GM19452 (cell line): ENCODE measurements at regions not wholly inside any gene's neighbourhood (a gene's known extent, or its start where the extent isn't known, plus 50 kb on each side); places are given as distances from the start of the nearest gene placed in this dataset.
"Not testable (repeated sequence)": the region's sequence is repeated elsewhere in the genome, so short reads cannot be mapped to it uniquely, and the experiment has no call there.

ENCODE experiments used
- ATAC-seq: cut with Tn5 transposase; IDR thresholded peaks from one replicate; pipeline ENCODE4 v1.9.1; 2021; ENCODE audit not compliant: unreplicated experiment

DNA sequence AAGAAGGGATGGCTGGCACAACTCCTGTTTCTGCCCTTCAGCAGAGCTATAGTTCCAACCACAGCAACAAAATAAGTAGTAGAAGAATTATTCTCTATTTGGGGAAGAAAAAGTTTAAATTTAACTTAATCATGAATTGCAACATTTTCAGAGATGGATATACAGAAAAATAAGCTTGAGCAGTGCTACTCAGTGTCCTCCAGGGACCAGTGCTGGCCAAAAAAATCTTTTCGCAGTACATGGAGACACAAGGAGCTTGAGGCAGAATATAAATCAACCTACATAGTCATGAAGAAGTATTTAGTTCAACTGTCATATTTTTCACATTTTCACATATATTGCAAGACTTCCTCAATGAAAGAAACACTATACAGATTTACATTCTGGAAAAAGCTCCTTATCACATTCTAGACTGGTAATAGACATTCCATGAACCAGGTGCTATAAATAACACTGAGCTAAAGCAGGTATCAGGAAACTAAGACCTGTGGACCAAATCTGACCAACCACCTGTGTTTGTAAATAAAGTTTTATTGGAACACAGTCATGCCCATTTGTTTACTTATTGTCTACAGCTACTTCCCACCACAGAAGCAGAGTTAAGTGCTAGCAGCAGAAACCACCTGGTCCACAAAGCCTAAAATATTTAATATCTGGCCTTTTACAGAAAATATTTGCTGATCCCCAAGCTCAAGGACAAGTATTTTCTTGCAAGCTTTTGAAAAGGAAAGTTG lies 101.9 kb downstream of the RGS21 start:
- no peak for ATAC-seq

DNA sequence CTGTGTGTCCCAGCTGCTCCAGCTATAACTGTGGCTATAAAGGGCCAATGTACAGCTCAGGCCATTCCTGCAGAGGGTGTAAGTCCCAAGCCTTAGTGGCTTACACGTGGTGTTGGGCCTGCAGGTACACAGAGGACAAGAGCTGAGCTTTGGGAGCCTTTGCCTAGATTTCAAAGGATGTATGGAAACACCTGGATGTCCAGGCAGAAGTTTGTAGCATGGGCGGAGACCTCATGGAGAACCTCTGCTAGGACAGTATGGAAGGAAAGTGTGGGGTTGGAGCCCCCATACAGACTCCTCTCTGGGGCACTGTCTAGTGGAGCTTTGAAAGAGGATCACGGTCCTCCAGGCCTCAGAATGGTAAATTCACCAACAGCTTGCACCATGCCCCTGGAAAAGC lies 113.9 kb downstream of the RGS21 start:
- ATAC-seq: no peak

DNA sequence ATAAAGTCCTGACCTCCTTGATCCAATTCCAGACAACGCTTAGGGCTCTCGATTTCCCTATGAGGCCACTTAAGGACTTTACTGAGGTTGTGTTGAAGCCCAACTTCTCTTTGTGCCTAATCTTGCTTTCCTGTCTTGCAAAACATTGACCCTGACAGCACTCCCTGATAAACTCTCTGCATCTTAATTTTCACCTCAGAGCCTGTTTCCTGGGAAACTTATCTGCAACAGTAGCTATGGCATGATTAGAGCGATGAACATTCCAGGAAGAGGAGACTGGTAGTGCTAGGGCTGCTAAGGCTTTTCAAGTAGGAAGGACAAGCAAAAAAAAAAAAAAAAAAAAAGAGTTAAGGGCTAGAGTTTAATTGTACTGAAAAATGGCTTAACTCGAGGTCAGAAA lies 118.9 kb downstream of the RGS21 start:
- no peak for ATAC-seq

DNA sequence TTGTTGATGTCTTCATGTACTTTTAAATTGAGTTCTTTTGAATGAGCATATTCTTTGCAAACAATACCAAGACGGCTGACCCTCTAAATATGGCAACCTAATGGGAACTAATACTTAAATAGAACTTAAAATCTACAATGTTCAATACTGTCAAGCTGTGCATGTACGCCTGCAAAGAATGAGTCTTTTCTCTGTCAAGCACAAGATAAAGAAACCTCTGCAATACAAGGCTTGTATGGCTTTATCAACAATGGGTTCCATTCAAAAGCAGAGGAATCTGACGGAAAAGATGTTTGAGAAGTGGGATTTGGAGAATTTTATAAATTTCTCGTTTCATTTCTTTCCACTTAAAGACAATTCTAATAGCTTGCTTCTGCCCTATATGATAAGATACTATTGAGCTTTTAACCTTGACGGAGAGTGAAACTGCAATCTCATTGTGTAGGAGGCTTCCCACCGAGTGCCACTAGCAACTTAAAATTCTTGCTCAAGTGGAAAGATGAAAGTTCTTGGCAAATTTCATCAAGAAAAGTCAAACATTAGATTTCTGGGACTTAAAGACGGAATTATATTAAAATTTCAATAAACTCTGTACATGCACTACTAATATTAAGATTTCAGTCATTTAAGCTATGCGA lies 119.8 kb downstream of the RGS21 start:
- ATAC-seq: no peak

DNA sequence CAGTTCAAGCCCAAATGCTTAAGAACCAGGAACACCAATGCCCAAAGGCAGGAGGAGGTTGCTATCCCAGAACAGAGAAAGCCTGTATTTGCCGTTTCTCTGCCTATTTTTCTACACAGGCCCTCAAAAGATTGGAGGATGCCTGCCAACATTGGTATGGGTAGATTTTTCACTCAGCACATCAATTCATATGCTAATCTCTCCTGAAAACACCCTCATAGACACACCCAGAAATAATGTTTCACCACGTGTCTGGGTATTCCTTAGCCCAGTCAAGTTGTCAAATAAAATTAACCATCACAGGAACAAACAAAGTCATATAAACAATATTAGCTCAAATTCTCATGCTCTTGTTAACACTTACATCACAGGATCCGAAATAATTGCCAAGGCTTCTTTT lies 121.9 kb downstream of the RGS21 start:
- no peak for ATAC-seq

DNA sequence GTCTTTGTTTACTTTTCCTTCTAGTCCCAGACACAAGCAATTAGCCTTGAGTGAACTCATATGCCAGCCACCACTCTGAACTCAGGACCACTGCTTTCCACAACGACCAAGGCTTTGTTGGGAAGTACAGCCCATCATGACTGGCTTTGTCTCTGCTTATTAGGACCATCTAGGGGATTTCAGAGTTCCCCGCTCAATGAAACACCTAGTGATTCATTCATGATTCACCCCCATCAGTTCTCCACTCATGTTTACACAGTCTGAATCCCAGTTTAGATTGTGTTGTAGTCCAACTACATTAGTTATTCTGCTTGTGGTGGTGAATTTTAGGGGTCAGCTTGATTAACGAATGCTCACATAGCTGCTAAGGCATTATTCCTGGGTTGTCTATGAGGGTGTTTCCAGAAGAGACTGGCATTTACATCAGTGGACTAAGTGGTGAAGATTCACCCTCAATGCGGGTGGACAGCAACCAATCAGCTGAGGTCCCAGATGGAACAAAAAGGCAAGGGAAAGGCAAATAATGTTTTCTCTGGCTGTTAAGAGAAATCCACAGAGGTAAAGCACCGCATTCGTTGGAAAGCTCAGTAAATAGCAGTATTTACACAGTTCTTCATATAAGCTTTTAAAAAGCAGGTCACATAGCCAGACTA lies 122.7 kb downstream of the RGS21 start:
- no peak for ATAC-seq

DNA sequence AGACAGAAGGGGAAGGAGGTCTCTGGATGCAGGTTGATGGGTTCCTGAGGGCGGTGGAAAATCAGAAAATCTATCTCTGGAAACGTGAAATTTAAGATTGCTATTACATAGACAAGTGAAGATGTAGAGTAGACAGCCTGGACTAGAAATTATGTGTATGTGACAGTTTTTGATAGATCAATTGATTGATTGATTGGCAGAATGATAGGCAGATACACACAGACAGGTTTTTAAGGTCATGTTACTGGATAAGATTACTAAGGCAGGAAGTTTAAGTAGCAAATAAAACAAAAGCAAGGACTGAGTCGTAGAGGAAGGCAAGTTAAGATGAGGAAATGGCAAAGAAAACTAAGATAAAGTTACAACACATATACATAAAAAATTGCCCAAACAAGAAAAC lies 124.7 kb downstream of the RGS21 start:
- ATAC-seq: no peak

DNA sequence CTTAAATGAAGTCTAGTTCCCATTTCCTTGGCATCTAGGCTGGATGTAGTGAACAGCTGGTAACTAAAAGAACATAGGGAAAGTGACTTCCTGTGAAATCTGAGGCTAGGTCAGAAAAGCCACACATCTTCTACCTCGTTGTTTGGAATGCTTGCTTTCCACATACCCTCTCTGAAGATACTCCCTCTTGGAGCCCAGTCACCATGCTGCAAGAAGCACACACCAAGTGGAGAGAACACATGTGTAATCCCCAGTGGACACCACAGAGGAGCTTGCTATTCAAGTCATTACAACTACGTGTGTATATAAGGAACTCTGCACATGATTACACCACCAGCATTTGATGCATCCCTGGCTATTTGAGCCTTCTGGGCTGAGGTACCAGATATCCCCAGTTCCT lies 125.9 kb downstream of the RGS21 start:
- no peak for ATAC-seq

DNA sequence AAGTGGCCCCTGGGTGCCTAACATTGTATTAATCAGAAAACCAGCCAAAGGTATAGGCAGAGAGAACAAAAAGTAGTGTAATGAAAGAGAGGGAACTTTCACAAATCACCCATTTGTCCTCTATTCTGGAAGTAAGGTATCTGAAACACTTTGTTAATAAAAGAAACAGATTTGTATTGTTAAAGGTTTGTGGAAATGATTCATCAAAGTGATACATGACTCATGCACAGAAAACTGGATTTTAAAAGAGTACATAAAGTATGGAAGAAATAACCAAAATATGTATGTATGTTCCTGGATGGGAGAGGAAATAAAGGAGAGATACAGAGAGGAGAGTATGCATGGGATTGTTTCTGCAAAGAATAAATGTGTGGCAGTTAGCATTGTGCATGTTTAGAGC lies 126.8 kb downstream of the RGS21 start:
- no peak for ATAC-seq

DNA sequence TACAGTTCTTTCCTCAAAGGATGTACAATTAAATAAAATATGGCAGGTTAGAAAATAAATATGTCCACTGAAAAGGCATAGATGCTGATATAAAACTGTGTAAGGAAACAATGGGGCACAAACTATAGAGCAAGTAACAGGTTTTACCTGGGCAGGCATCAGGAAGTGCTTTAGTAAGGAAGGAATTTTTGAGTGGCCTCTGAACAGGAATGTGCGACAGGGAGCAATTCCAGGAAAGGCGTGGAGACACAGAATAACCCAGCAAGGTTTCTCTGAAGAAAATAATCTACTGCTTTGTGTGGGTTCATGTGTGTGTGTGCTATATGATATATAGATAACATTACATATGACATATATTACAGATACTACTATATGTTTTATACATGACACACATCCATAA lies 128.4 kb downstream of the RGS21 start:
- ATAC-seq: no peak

DNA sequence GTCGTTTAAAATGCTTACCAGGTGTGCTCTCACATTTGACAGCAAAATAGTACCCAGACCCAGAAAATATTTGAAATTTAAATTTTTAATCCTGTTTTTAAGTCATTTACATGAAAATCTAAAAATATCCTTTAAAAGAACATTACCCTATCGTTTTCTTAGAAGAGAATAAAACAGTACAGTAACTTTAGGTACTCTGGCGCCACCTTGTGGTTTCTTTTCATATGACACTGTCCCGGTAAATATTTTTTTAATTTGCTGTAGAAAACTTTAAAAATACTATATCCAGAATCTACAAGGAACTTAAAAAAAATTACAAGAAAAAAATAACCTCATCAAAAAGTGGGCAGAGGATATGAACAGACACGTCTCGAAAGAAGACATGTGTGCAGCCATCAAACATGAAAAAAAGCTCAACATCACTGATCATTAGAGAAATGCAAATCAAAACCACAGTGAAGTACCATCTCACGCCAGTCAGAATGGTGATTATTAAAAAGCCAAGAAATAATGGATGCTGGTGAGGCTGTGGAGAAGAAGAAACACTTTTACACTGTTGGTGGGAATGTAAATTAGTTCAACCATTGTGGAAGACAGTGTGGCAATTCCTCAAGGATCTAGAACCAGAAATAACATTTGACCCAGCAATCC lies 129.2 kb downstream of the RGS21 start:
- peak; percentile 78 for ATAC-seq

DNA sequence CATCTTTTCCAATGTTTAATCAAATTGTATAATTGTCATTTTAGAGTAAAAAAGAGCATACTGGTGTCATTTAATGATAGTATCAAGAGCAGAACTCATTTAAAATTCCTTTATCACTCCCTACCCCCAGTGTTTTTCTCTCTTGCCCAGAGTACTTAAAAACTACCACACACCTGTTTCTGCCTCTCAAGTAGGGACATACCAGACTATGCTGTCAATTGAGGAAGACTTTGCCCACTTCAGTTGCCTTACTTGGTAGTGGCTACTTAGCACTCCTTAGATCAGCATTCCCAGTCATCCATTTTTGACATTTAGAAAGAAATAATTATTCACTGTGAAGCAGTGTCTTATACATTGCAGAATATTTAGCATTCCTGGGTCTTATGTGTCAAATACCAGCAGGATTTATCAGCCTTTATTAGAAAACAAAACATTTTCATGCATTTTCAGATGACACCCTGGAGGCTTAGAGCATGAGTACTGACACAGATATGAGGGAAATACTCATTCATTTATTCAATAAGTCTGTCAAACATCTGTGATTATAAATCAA lies 127.5 kb upstream of the RGS1 start:
- no peak for ATAC-seq

DNA sequence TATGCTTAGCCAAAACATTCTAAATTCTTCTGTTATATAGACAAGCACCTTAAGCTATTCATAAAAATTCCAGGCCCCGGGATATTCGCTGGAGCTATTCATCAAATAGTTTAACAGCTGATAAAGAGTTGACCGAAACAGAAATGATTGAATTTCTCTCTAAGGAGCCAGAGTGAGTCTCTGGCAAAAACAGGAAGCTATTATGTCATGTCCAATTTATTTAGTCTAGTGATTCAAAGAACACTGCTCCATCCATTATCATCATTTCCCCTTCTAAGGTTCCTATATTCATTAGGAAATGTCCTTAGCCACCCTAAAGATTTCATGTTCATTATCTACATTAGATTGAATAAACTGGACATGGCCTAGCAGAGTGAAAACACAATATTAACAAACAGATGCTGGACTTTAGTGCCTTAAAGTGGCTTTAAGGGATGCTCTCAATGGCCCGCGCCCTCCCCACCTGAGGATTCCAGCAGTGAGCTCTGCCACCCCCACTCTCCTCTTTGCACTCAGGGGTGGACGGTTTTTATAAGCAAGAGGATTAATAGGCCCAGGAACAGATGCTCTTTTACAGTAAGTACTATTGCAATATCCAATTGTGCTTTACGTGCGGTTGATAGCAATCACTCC lies 122.1 kb upstream of the RGS1 start:
- ATAC-seq: no peak

DNA sequence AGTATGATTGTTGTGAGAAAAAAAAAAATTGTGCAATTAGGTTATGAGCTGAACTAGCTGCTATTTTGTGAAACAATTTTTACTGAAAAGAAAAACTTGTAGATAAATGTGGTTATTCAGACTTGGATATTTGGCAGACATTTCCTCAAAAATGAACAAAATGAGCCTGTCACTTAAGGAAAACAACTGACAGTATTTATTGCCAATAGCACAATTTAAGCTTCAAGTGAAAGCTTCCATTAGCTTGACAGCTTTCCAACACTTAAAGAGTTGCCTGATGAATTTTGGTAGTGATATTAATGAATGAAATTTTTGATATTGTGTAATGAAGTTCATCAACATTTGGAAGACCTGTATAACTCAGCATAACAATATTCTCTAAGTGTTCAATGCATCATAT lies 116.1 kb upstream of the RGS1 start:
- ATAC-seq: no peak

DNA sequence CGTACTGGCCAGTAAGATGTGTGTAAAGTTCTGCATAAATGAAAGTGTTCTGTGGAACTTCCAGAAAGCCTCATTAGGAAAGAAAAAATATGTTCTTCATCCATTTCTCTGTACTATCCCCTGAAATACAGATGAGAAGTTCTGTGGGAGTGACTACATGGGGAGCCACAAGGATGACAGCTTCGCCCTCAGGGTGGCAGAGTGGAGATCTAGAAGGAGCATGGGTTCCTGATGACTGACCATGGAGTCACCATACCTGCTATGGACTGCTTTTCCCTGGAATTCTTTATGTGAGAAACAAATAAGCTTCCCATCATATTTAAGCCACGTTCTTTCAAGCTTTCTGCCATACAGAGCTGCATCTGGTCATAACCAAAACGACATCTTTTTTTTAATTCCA lies 113.9 kb upstream of the RGS1 start:
- ATAC-seq: no peak

DNA sequence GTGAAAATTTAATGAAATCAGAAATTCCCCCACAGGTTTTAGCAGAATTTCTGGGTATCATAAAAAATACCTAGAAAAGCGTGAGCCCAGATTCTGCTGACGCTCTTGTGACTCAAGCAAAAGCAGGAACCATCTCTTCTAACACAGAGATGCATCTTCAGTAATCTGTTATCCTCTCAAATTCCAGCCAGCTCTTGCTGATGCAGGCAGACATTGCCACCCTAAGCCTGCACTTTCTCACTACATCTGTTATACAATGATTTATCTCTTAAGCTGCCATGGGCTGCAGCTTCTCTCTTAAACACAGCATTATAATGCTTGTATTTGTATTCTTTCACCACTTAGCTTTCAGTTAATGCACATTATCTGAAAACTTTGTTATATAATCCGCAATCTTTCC lies 113.0 kb upstream of the RGS1 start:
- no peak for ATAC-seq

DNA sequence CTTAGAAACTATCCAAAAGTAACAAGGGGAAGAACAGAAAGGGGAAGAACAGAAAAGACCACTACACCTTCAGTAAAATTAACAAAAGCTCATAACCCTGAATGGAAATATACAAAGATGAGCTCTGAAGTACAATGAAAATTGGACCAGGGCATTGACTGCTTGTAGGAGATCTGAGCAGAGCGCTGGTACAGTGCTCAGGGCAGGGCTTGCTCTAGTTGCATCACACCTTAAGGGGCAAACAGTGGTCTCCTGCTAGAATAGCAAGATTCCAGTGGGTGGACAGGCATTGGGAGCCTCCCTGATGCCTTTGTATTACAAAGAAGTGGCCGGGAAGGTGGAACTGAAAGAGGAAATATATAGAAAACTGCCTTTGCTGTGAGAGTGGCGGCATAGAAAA lies 111.9 kb upstream of the RGS1 start:
- no peak for ATAC-seq

DNA sequence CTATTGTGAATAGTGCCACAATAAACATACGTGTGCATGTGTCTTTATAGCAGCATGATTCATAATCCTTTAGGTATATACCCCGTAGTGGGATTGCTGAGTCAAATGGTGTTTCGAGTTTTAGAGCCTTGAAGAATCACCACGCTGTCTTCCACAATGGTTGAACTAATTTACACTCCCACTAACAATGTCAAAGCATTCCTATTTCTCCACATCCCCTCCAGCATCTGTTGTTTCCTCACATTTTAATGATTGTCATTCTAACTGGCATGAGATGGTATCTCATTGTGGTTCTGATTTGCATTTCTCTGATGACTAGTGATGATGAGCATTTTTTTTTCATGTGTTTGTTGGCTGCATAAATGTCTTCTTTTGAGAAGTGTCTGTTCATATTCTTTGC lies 110.4 kb upstream of the RGS1 start:
- ATAC-seq: not testable (repeated sequence)

DNA sequence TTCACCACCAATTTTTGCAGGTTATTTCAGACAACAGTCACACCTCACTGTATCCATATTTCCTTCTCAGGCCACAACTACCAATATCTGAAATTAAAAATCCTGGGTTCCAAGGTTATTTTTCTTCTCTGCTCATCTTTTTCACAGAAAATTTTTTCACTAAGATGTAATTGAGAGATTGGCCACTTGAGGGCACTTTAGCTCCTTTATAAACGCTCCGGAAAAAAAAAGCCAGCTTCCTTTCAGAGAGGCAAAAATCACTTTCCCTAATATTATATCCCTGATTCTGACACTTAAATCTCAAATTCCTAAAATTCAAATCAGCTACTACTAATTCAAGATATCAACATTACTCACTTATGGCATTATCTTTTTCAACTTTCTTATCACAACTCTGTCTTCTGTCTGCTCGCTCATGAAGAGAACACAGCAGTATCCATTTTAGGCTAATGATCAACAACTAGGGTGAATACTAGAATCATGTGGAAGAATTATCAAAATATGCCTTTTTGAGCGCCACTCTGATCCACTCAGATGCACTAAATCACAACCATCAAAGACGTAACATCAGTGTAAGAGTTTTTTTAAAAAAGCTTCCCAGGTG lies 101.4 kb upstream of the RGS1 start:
- no peak for ATAC-seq

DNA sequence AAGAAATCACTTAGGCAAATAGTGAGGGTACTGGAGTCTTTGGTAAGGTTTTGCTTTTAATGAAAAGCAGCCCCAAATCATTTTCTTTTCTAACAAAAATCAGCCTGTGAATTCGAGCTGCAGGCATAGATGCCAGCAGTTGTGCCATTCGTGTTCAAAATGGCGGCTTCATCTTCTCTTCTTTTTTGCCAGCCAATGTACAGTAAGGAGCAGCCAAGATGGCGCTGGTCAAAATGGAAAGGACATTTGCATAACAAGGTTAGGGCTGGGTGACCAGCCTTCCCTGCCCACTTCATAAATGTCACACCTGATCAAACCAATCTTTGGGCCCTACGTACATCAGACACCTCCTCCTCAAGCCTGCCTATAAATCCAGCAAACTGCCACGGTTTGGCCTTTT lies 100.2 kb upstream of the RGS1 start:
- no peak for ATAC-seq

DNA sequence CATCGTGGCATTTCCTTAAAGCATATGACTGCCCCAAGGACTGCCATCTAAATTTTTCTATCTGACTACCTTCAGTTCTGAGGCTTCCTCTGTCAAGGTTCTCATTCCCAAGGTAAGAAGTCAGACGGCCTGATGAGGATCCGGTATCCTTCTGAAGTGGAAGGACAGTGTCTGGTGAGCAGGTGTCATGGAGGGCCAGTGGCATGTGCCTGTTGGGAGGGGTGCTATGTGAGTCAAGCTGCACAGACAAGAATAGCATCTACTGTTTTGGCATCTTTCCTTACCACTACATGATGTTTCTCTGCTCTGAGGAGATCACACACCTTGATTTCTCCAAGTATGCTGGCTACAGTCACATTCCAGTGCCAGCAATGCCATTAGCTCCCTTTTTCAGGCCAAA lies 99.6 kb upstream of the RGS1 start:
- no peak for ATAC-seq
